PC-3 (cell line): ENCODE measurements at regions not wholly inside any gene's neighbourhood (a gene's known extent, or its start where the extent isn't known, plus 50 kb on each side); places are given as distances from the start of the nearest gene placed in this dataset.

Experiments
- ATAC-seq: fragments of 200-7000 bp; cut with Tn5 transposase; 2 replicates; pipeline ENCODE4 v1.9.1; 2020; ENCODE audit warnings: mild to moderate bottlenecking, moderate library complexity
- BruUV-seq: library from RNA; stranded (reverse); fragments of 400-500 nt; replicated peaks from 2 replicates; lab custom pipeline; 2021; lab: Mats Ljungman, UMichigan
- CTCF ChIA-PET: fragments of 300-600 bp; sonication (Branson Sonifier 250); formaldehyde crosslinking; loops from one replicate; lab custom pipeline; 2022; ENCODE audit warnings: antibody characterized with exemption; lab: Charles Lee
- POLR2A ChIA-PET: fragments of 300-600 bp; sonication (Branson Sonifier 250); formaldehyde crosslinking; loops from one replicate; lab custom pipeline; 2022; ENCODE audit warnings: antibody characterized with exemption; ENCODE audit not compliant: unreplicated experiment; lab: Charles Lee
- DNase-seq: peaks from one replicate; pipeline ENCODE4 v3.0.0-alpha.2; 2015
- H2AFZ ChIP-seq: fragments of 300-600 bp; sonication (generic); 2 replicates; pipeline ENCODE4 v1.6.0; 2016; ENCODE audit warnings: antibody characterized with exemption, low read length
- H3F3A ChIP-seq: fragments of 300-600 bp; sonication (generic); one replicate; pipeline ENCODE4 v1.6.0; 2017; ENCODE audit warnings: antibody characterized with exemption, low read length, control low read depth, mild to moderate bottlenecking; ENCODE audit not compliant: unreplicated experiment
- H3K27ac ChIP-seq: fragments of 300-600 bp; sonication (generic); 2 replicates; pipeline ENCODE4 v1.5.1; 2016; ENCODE audit warnings: mild to moderate bottlenecking, low read length
- H3K27me3 ChIP-seq: fragments of 300-600 bp; sonication (generic); 2 replicates; pipeline ENCODE4 v1.6.1; 2016; ENCODE audit warnings: low read length, mixed read lengths
- H3K36me3 ChIP-seq: fragments of 300-600 bp; sonication (generic); 2 replicates; pipeline ENCODE4 v1.6.1; 2016; ENCODE audit warnings: low read depth, mixed run types, low read length, mixed read lengths
- H3K4me1 ChIP-seq: fragments of 300-600 bp; sonication (generic); 2 replicates; pipeline ENCODE4 v1.5.1; 2016; ENCODE audit warnings: low read length; ENCODE audit not compliant: insufficient read depth
- H3K4me2 ChIP-seq: fragments of 300-600 bp; sonication (generic); 2 replicates; pipeline ENCODE4 v1.6.0; 2016; ENCODE audit warnings: low read length
- H3K4me3 ChIP-seq: fragments of 300-600 bp; sonication (generic); 2 replicates; pipeline ENCODE4 v1.5.1; 2016; ENCODE audit warnings: mild to moderate bottlenecking, low read length, mixed read lengths
- H3K79me2 ChIP-seq: fragments of 300-600 bp; sonication (generic); 2 replicates; pipeline ENCODE4 v1.6.1; 2017; ENCODE audit warnings: low read length, mixed read lengths
- H3K9ac ChIP-seq: fragments of 300-600 bp; sonication (generic); 2 replicates; pipeline ENCODE4 v1.6.0; 2016; ENCODE audit warnings: mild to moderate bottlenecking, low read length
- H3K9me2 ChIP-seq: fragments of 300-600 bp; sonication (generic); replicated peaks from 2 replicates; pipeline ENCODE4 v1.6.1; 2016; ENCODE audit warnings: mixed run types, low read length, mixed read lengths
- H3K9me3 ChIP-seq: fragments of 300-600 bp; sonication (generic); 2 replicates; pipeline ENCODE4 v1.6.1; 2016; ENCODE audit warnings: low read length, mixed read lengths
- H4K20me1 ChIP-seq: fragments of 300-600 bp; sonication (generic); 2 replicates; pipeline ENCODE4 v1.6.1; 2016; ENCODE audit warnings: low read length, mixed read lengths
- EZH2 ChIP-seq: fragments of 300-600 bp; sonication (generic); IDR thresholded peaks from one replicate; pipeline ENCODE4 v1.6.1; 2017; ENCODE audit warnings: antibody characterized with exemption, mild to moderate bottlenecking, low read length; ENCODE audit not compliant: unreplicated experiment
- EZH2phosphoT487 ChIP-seq: fragments of 300-600 bp; sonication (generic); IDR thresholded peaks from 2 replicates; pipeline ENCODE4 v1.6.1; 2018; ENCODE audit warnings: mild to moderate bottlenecking, antibody characterized with exemption, low read length, borderline replicate concordance
- intact Hi-C: fragments of 100-400 bp; cut with micrococcal nuclease; formaldehyde crosslinking; loops from 2 replicates; pipeline ENCODE4 v1.9.0; 2023
- TF ChIP-seq, protein P1 (sequence below): fragments of 300-600 bp; sonication (generic); conservative IDR thresholded peaks from 2 replicates; pipeline ENCODE4 v1.5.1; 2017; ENCODE audit warnings: antibody characterized with exemption, low read depth, mild to moderate bottlenecking, low read length

DNA sequence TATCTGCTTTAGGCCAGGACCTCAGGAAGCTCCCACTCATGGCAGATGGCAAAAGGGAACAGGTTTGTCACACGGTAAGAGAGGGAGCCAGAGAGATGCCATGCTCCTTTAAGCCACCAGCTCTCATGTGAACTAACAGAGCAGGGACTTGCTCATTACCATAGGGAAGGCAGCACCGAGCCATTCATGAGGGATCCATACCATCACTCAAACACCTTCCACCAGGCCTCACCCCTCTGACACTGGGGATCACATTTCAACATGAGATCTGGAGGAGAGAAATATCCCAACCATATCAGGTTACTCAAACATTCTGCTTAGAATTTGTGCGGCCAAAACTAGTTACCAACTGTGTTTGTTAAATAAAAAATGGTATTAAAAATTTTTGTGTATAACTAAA is 427.0 kb downstream of the UQCRFS1 start:
- no peaks in the 10 kb centered on the region for H3K4me1 ChIP-seq
- no peaks in the 10 kb centered on the region for H3K79me2 ChIP-seq
- no peak overlapping the region for H3K4me2 ChIP-seq
- intact Hi-C loops, result no loop called here
- no peak overlapping the region for H2AFZ ChIP-seq
- no peak overlapping the region for H3K4me3 ChIP-seq
- no peak for ATAC-seq
- CTCF ChIA-PET, result no interaction called here
- BruUV-seq, result no TSS peak
- no peaks in the 10 kb centered on the region for H3K36me3 ChIP-seq
- no peaks in the 10 kb centered on the region for H4K20me1 ChIP-seq
- no peaks in the 10 kb centered on the region for H3F3A ChIP-seq
- H3K27me3 ChIP-seq, result no peaks in the 10 kb centered on the region
- no peaks in the 10 kb centered on the region for H3K9me3 ChIP-seq
- H3K27ac ChIP-seq, result no peak overlapping the region
- TF ChIP-seq EZH2phosphoT487, result no peak
- TF ChIP-seq, protein P1, sequence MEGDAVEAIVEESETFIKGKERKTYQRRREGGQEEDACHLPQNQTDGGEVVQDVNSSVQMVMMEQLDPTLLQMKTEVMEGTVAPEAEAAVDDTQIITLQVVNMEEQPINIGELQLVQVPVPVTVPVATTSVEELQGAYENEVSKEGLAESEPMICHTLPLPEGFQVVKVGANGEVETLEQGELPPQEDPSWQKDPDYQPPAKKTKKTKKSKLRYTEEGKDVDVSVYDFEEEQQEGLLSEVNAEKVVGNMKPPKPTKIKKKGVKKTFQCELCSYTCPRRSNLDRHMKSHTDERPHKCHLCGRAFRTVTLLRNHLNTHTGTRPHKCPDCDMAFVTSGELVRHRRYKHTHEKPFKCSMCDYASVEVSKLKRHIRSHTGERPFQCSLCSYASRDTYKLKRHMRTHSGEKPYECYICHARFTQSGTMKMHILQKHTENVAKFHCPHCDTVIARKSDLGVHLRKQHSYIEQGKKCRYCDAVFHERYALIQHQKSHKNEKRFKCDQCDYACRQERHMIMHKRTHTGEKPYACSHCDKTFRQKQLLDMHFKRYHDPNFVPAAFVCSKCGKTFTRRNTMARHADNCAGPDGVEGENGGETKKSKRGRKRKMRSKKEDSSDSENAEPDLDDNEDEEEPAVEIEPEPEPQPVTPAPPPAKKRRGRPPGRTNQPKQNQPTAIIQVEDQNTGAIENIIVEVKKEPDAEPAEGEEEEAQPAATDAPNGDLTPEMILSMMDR, result no peak
- TF ChIP-seq EZH2, result no peak
- no peak for DNase-seq
- POLR2A ChIA-PET, result no interaction called here
- no peaks in the 10 kb centered on the region for H3K9me2 ChIP-seq
- H3K9ac ChIP-seq, result no peak overlapping the region

DNA sequence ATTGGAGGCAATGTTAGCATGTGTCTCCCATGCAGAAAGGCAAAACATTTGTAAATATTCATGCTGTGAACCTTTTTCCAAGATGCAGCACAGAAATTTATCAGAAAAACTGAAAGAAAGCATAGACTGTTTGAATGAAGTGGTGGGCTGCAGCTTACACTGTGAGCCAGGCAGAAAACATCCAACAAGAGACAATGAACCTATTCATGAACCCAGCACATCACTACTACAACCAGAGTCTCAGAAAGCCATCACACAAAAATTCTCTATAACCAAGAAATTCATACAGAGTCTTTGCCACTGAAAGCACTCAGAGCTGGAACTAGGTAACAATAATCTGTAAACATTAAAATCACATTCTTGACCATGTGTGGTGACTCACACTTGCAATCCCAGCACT is 448.9 kb downstream of the UQCRFS1 start:
- Histone ChIP-seq H3K4me2 (no peak overlapping the region), H3K36me3 (no peaks in the 10 kb centered on the region), H3K9ac (no peak overlapping the region), H3K79me2 (no peaks in the 10 kb centered on the region), H3K4me1 (no peaks in the 10 kb centered on the region), H3K9me2 (no peaks in the 10 kb centered on the region), H3K4me3 (no peak overlapping the region), H3K27me3 (no peaks in the 10 kb centered on the region), H2AFZ (no peak overlapping the region), H3K9me3 (0 out of 2 replicates have a peak, but pooled peaks cover 5% of the 10 kb centered on the region), H4K20me1 (no peaks in the 10 kb centered on the region), H3K27ac (no peak overlapping the region), H3F3A (no peaks in the 10 kb centered on the region)
- ATAC-seq (no peak), DNase-seq (no peak)
- no peak for TF ChIP-seq EZH2
- TF ChIP-seq EZH2phosphoT487, result no peak
- TF ChIP-seq, protein P1, result no peak
- no TSS peak for BruUV-seq
- ChIA-PET POLR2A (no interaction called here), CTCF (no interaction called here)
- intact Hi-C loops, result no loop called here

DNA sequence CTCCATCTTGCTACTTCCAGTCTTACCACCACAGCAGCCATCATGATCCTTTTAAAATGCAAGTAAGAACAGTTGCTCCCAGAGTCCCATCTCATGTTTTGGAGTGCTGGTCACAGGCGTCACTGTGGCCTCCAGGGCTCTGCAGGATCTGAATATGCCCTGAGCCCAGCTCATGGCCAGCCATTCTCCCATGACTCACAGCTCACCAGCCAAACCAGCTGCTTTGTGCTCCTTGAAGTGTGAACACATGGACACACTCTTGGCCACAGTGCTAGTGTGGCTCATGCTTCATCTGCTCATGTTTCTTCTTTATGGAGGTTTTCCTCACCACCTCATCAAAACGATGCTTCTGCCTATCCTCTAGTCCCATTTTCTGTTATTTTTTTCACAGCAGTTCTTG is 466.5 kb downstream of the UQCRFS1 start:
- ChIA-PET CTCF (no interaction called here), POLR2A (no interaction called here)
- Histone ChIP-seq H3K27me3 (no peaks in the 10 kb centered on the region), H3K4me2 (no peak overlapping the region), H3K9me3 (no peaks in the 10 kb centered on the region), H3K4me3 (no peak overlapping the region), H3K9me2 (no peaks in the 10 kb centered on the region), H3F3A (no peaks in the 10 kb centered on the region), H3K4me1 (no peaks in the 10 kb centered on the region), H3K36me3 (no peaks in the 10 kb centered on the region), H4K20me1 (no peaks in the 10 kb centered on the region), H2AFZ (no peak overlapping the region), H3K9ac (no peak overlapping the region), H3K27ac (no peak overlapping the region), H3K79me2 (no peaks in the 10 kb centered on the region)
- no TSS peak for BruUV-seq
- ATAC-seq (no peak), DNase-seq (no peak)
- intact Hi-C loops, result no loop called here
- TF ChIP-seq EZH2 (no peak), EZH2phosphoT487 (no peak)
- TF ChIP-seq, protein P1, result no peak
